Tibial nerve (tissue), 4 donors: ENCODE measurements at regions not wholly inside any gene's neighbourhood (a gene's known extent, or its start where the extent isn't known, plus 50 kb on each side); places are given as distances from the start of the nearest gene placed in this dataset.

Experiments used
- DNase-seq, 2 donors: peaks; one replicate each; pipeline ENCODE4 v3.0.0-alpha.2; 2019; ENCODE audit warnings: low spot score in 2 of 2
- H3K27ac ChIP-seq, 4 donors: fragments of 200-600 bp; sonication (generic) in 3 of 4; one replicate each; pipeline ENCODE4 v1.5.1; 2017 to 2019; ENCODE audit warnings: mild to moderate bottlenecking in 1 of 4
- H3K27me3 ChIP-seq, 2 donors: fragments of 200-600 bp; sonication (generic) in 1 of 2; one replicate each; pipeline versions ENCODE4 v1.5.1 to v1.6.0; 2017 to 2019
- H3K36me3 ChIP-seq, 3 donors: fragments of 200-600 bp; sonication (generic); one replicate each; pipeline ENCODE4 v1.5.1; 2018 to 2019
- H3K4me1 ChIP-seq, 4 donors: fragments of 200-600 bp; sonication (generic) in 3 of 4; one replicate each; pipeline ENCODE4 v1.5.1; 2017 to 2019
- H3K4me3 ChIP-seq, 4 donors: fragments of 200-600 bp; sonication (generic) in 3 of 4; one replicate each; pipeline ENCODE4 v1.5.1; 2017 to 2019; ENCODE audit warnings: mild to moderate bottlenecking in 1 of 4, moderate library complexity in 1 of 4
- H3K9me3 ChIP-seq, 4 donors: fragments of 200-600 bp; sonication (generic) in 3 of 4; one replicate each; pipeline ENCODE4 v1.5.1; 2017 to 2019
- EP300 ChIP-seq, 2 donors: sonication (generic); formaldehyde crosslinking; IDR thresholded peaks; one replicate each; pipeline ENCODE4 v1.6.1; 2017; ENCODE audit warnings: antibody characterized with exemption in 2 of 2, mild to moderate bottlenecking in 1 of 2
- POLR2A ChIP-seq, 2 donors: fragments of 450-650 bp; IDR thresholded peaks; one replicate each; pipeline ENCODE4 v1.6.1; 2017; ENCODE audit warnings: antibody characterized with exemption in 2 of 2, mild to moderate bottlenecking in 2 of 2, moderate library complexity in 2 of 2
- WGBS, 2 donors: methylation state at CpG; one replicate each; pipeline ENCODE4 v1.1.5; 2018; 5-methylcytosine and 5-hydroxymethylcytosine counted together
- TF ChIP-seq, protein P1 (sequence below), 5 experiments: fragments of 200-600 bp in 3 of 5; fragments of 450-650 bp in 2 of 5; sonication (generic) in 3 of 5; IDR thresholded peaks; one replicate each; pipeline ENCODE4 v1.5.1; 2016 to 2019; ENCODE audit warnings: antibody characterized with exemption in 5 of 5, mild to moderate bottlenecking in 3 of 5, moderate library complexity in 2 of 5

GRCh38 chr6:98633886-98634285, 200.5 kb upstream of the POU3F2 start:
- Histone ChIP-seq H3K4me3 (no peak overlapping the region), H3K36me3 (no peaks in the 10 kb centered on the region), H3K27me3 (no peaks in the 10 kb centered on the region), H3K9me3 (no peaks in the 10 kb centered on the region), H3K27ac (no peak overlapping the region), H3K4me1 (no peaks in the 10 kb centered on the region)
- TF ChIP-seq EP300 (IDR thresholded peaks at IDR 0.05) (no peak), POLR2A (IDR thresholded peaks at IDR 0.05) (no peak)
- TF ChIP-seq, protein P1, sequence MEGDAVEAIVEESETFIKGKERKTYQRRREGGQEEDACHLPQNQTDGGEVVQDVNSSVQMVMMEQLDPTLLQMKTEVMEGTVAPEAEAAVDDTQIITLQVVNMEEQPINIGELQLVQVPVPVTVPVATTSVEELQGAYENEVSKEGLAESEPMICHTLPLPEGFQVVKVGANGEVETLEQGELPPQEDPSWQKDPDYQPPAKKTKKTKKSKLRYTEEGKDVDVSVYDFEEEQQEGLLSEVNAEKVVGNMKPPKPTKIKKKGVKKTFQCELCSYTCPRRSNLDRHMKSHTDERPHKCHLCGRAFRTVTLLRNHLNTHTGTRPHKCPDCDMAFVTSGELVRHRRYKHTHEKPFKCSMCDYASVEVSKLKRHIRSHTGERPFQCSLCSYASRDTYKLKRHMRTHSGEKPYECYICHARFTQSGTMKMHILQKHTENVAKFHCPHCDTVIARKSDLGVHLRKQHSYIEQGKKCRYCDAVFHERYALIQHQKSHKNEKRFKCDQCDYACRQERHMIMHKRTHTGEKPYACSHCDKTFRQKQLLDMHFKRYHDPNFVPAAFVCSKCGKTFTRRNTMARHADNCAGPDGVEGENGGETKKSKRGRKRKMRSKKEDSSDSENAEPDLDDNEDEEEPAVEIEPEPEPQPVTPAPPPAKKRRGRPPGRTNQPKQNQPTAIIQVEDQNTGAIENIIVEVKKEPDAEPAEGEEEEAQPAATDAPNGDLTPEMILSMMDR (IDR thresholded peaks at IDR 0.05), result no peak
- no peak for DNase-seq

DNA sequence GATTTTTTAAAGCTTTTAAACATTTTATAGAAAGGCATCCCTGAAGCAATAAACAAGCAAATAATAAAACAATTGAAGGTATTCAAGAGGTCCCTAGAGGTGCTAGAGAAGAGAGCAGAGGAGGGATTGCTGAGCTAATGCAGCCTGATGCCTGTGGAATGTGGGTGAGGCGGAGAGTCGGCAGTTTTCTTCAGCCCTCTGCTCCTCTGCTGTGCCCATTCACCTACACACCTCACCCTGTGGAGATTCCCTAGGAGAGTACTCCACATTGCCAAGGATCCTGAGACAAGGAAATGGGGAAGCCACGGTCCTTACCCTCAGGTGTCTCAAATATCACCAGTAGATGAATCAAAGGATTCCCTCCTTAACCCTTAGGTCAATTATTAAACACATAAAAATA, 199.8 kb upstream of the POU3F2 start:
- no peak for DNase-seq
- no peaks in the 10 kb centered on the region for H3K27me3 ChIP-seq
- no peak overlapping the region for H3K27ac ChIP-seq
- TF ChIP-seq POLR2A (IDR thresholded peaks at IDR 0.05), result no peak
- TF ChIP-seq, protein P1 (IDR thresholded peaks at IDR 0.05), result no peak
- no peak for TF ChIP-seq EP300 (IDR thresholded peaks at IDR 0.05)
- H3K36me3 ChIP-seq, result no peaks in the 10 kb centered on the region
- WGBS, 2 donors, result 50 to 54% methylated on average over 3 of the region's 3 CpGs
- H3K4me3 ChIP-seq, result no peak overlapping the region
- H3K4me1 ChIP-seq, result peaks cover 0 to 3% (median 0%) of the 10 kb centered on the region in 4 donors
- no peaks in the 10 kb centered on the region for H3K9me3 ChIP-seq

GRCh38 chr6:98635191-98635590, 199.2 kb upstream of the POU3F2 start:
- Histone ChIP-seq H3K9me3 (no peaks in the 10 kb centered on the region), H3K27ac (no peak overlapping the region), H3K27me3 (no peaks in the 10 kb centered on the region), H3K36me3 (no peaks in the 10 kb centered on the region), H3K4me1 (peaks cover 0 to 6% (median 0%) of the 10 kb centered on the region in 4 donors), H3K4me3 (no peak overlapping the region)
- no peak for DNase-seq
- 86 to 91% methylated on average over 2 of the region's 2 CpGs for WGBS, 2 donors
- TF ChIP-seq, protein P1 (IDR thresholded peaks at IDR 0.05), result no peak
- TF ChIP-seq POLR2A (IDR thresholded peaks at IDR 0.05) (no peak), EP300 (IDR thresholded peaks at IDR 0.05) (no peak)

DNA sequence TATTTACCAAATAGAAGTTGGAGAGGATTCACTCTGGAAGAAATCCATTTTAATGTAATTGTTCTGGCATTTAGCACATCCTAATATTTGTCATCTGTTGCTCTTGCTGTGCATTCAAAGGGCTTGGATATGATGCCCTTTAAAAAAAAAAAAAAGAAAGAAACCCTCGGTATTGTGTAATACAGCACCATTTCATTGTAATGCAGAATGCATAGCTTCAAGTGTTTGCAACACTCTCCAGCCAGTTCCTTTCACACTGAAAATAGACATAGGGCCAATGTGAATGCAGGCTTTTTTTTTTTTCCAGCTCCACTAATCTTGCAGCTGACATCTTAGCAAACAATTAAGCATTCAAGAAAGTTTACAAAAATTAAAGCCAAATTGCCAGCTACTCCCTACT, 197.4 kb upstream of the POU3F2 start:
- peaks cover 0 to 6% (median 0%) of the 10 kb centered on the region in 4 donors for H3K4me1 ChIP-seq
- DNase-seq, result no peak
- H3K27me3 ChIP-seq, result no peaks in the 10 kb centered on the region
- no peak overlapping the region for H3K27ac ChIP-seq
- 3 to 13% methylated on average over 1 of the region's 1 CpG for WGBS, 2 donors
- no peak overlapping the region for H3K4me3 ChIP-seq
- no peaks in the 10 kb centered on the region for H3K36me3 ChIP-seq
- TF ChIP-seq EP300 (IDR thresholded peaks at IDR 0.05) (no peak), POLR2A (IDR thresholded peaks at IDR 0.05) (no peak)
- TF ChIP-seq, protein P1 (IDR thresholded peaks at IDR 0.05), result no peak
- H3K9me3 ChIP-seq, result no peaks in the 10 kb centered on the region

- H3K4me1 ChIP-seq, result peaks cover 0 to 6% (median 0%) of the 10 kb centered on the region in 4 donors
- TF ChIP-seq POLR2A (IDR thresholded peaks at IDR 0.05) (no peak), EP300 (IDR thresholded peaks at IDR 0.05) (no peak)
- TF ChIP-seq, protein P1 (IDR thresholded peaks at IDR 0.05), result no peak
- H3K27me3 ChIP-seq, result no peaks in the 10 kb centered on the region
- H3K36me3 ChIP-seq, result no peaks in the 10 kb centered on the region
- H3K4me3 ChIP-seq, result no peak overlapping the region
- H3K27ac ChIP-seq, result no peak overlapping the region
- no peak for DNase-seq
- 50 to 54% methylated on average over 5 of the region's 5 CpGs for WGBS, 2 donors
- no peaks in the 10 kb centered on the region for H3K9me3 ChIP-seq
These were observed 195.2 kb upstream of the POU3F2 start for GRCh38 chr6:98639089-98639635.
